IMR-90 (cell line): ENCODE measurements at regions not wholly inside any gene's neighbourhood (a gene's known extent, or its start where the extent isn't known, plus 50 kb on each side); places are given as distances from the start of the nearest gene placed in this dataset.

Experiments
- ATAC-seq: fragments of 200-7000 bp; cut with Tn5 transposase; 2 replicates; pipeline ENCODE4 v1.9.1; 2020; ENCODE audit warnings: low read depth, mild to moderate bottlenecking, moderate library complexity
- BruUV-seq: library from RNA; stranded (reverse); fragments of 400-500 nt; replicated peaks from 2 replicates; lab custom pipeline; 2021; lab: Mats Ljungman, UMichigan
- CTCF ChIA-PET: fragments of 300-600 bp; formaldehyde crosslinking; extraction: SDS; loops from one replicate; lab custom pipeline; 2021; ENCODE audit warnings: antibody characterized with exemption; lab: Yijun Ruan, JAX
- POLR2A ChIA-PET: fragments of 300-600 bp; sonication (Branson Sonifier 250); formaldehyde crosslinking; loops from one replicate; lab custom pipeline; 2022; ENCODE audit warnings: antibody characterized with exemption; ENCODE audit not compliant: unreplicated experiment; lab: Charles Lee
- DNase-seq: peaks from one replicate; pipeline ENCODE4 v3.0.0; 2013
- H2AFZ ChIP-seq: replicated peaks from 2 replicates; pipeline ENCODE3; 2013; ENCODE audit warnings: low read length, mild to moderate bottlenecking; ENCODE audit not compliant: poor library complexity
- H2AK5ac ChIP-seq: 2 replicates; pipeline ENCODE4 v1.6.1; 2013; ENCODE audit warnings: low read depth, low read length, inconsistent platforms
- H2AK9ac ChIP-seq: replicated peaks from 2 replicates; pipeline ENCODE3; 2013; ENCODE audit warnings: mild to moderate bottlenecking, low read depth, low read length, moderate library complexity; ENCODE audit not compliant: poor library complexity
- H2BK120ac ChIP-seq: 2 replicates; pipeline ENCODE4 v1.6.1; 2013; ENCODE audit warnings: low read depth, low read length, inconsistent platforms
- H2BK15ac ChIP-seq: 3 replicates; pipeline ENCODE4 v1.6.1; 2013; ENCODE audit warnings: low read depth, low read length, inconsistent platforms
- H2BK20ac ChIP-seq: 2 replicates; pipeline ENCODE4 v1.6.1; 2013; ENCODE audit warnings: low read depth, mild to moderate bottlenecking, inconsistent platforms, low read length, moderate library complexity
- H2BK5ac ChIP-seq: 2 replicates; pipeline ENCODE4 v1.6.1; 2013; ENCODE audit warnings: mild to moderate bottlenecking, low read depth, low read length, inconsistent platforms; ENCODE audit not compliant: poor library complexity, severe bottlenecking
- H3K14ac ChIP-seq: replicated peaks from 2 replicates; pipeline ENCODE4 v1.6.1; 2013; ENCODE audit warnings: low read depth, low read length, inconsistent platforms
- H3K18ac ChIP-seq: 2 replicates; pipeline ENCODE4 v1.6.1; 2013; ENCODE audit warnings: low read depth, low read length, control low read depth
- H3K23ac ChIP-seq: 2 replicates; pipeline ENCODE4 v1.6.1; 2013; ENCODE audit warnings: low read depth, low read length, inconsistent platforms
- H3K27ac ChIP-seq: 2 replicates; pipeline ENCODE4 v1.5.1; 2013; ENCODE audit warnings: mild to moderate bottlenecking, control low read depth, low read length; ENCODE audit not compliant: insufficient read depth
- H3K27me3 ChIP-seq: 2 replicates; pipeline ENCODE4 v1.6.1; 2013; ENCODE audit warnings: low read length; ENCODE audit not compliant: control insufficient read depth, insufficient read depth
- H3K36me3 ChIP-seq: 2 replicates; pipeline ENCODE4 v1.6.1; 2013; ENCODE audit warnings: low read length, mixed read lengths; ENCODE audit not compliant: control insufficient read depth, insufficient read depth
- H3K4ac ChIP-seq: 2 replicates; pipeline ENCODE4 v1.6.1; 2013; ENCODE audit warnings: low read depth, low read length, inconsistent platforms
- H3K4me1 ChIP-seq: 2 replicates; pipeline ENCODE4 v1.6.1; 2013; ENCODE audit warnings: low read length, mixed read lengths; ENCODE audit not compliant: control insufficient read depth, insufficient read depth
- H3K4me2 ChIP-seq: 2 replicates; pipeline ENCODE4 v1.6.1; 2013; ENCODE audit warnings: low read depth, mild to moderate bottlenecking, control low read depth, low read length, moderate library complexity
- H3K4me3 ChIP-seq: 2 replicates; pipeline ENCODE4 v1.5.1; 2013; ENCODE audit warnings: low read depth, mild to moderate bottlenecking, control low read depth, low read length, moderate library complexity; ENCODE audit not compliant: insufficient read depth
- H3K56ac ChIP-seq: 2 replicates; pipeline ENCODE4 v1.6.1; 2013; ENCODE audit warnings: low read length, inconsistent platforms; ENCODE audit not compliant: insufficient read depth; ENCODE audit errors: extremely low read depth
- H3K79me1 ChIP-seq, 2 experiments: 2 replicates each; pipeline ENCODE4 v1.6.1; 2013; ENCODE audit warnings: low read length in 2 of 2, inconsistent platforms in 1 of 2, low read depth in 1 of 2
- H3K9ac ChIP-seq: 2 replicates; pipeline ENCODE4 v1.6.1; 2013; ENCODE audit warnings: low read depth, low read length, control low read depth
- H3K9me1 ChIP-seq: 2 replicates; pipeline ENCODE4 v1.6.1; 2013; ENCODE audit warnings: low read length, inconsistent platforms; ENCODE audit not compliant: insufficient read depth
- H3K9me3 ChIP-seq: 2 replicates; pipeline ENCODE4 v1.6.1; 2013; ENCODE audit warnings: low read length; ENCODE audit not compliant: control insufficient read depth, insufficient read depth
- H4K20me1 ChIP-seq: 2 replicates; pipeline ENCODE4 v1.6.1; 2013; ENCODE audit warnings: low read length, inconsistent platforms; ENCODE audit not compliant: insufficient read depth
- H4K5ac ChIP-seq: 2 replicates; pipeline ENCODE4 v1.6.1; 2013; ENCODE audit warnings: mild to moderate bottlenecking, low read depth, low read length, control low read depth
- H4K8ac ChIP-seq, 2 experiments: 2 replicates each; pipeline ENCODE4 v1.6.1; 2013; ENCODE audit warnings: low read depth in 2 of 2, low read length in 2 of 2, control low read depth in 1 of 2, inconsistent platforms in 1 of 2
- H4K91ac ChIP-seq: 2 replicates; pipeline ENCODE4 v1.6.1; 2013; ENCODE audit warnings: low read depth, low read length, inconsistent platforms; ENCODE audit not compliant: insufficient read depth
- BHLHE40 ChIP-seq: fragments of 150-350 bp; IDR thresholded peaks from 2 replicates; pipeline ENCODE4 v1.6.1; 2016; ENCODE audit warnings: mild to moderate bottlenecking, low read depth, low read length
- CEBPB ChIP-seq: IDR thresholded peaks from 2 replicates; pipeline ENCODE4 v1.6.1; 2012; ENCODE audit warnings: low read depth, low read length, improper control_type of control experiment
- CHD1 ChIP-seq: IDR thresholded peaks from 2 replicates; pipeline ENCODE4 v1.6.1; 2012; ENCODE audit warnings: low read depth, low read length, improper control_type of control experiment
- MAFK ChIP-seq: IDR thresholded peaks from 2 replicates; pipeline ENCODE4 v1.6.1; 2012; ENCODE audit warnings: low read depth, low read length, improper control_type of control experiment
- MAZ ChIP-seq: IDR thresholded peaks from 2 replicates; pipeline ENCODE4 v1.6.1; 2012; ENCODE audit warnings: low read depth, mild to moderate bottlenecking, low read length, improper control_type of control experiment, moderate library complexity, borderline replicate concordance
- MXI1 ChIP-seq: IDR thresholded peaks from 2 replicates; pipeline ENCODE4 v1.6.1; 2012; ENCODE audit warnings: low read depth, mild to moderate bottlenecking, low read length, moderate library complexity, borderline replicate concordance
- NFE2L2 ChIP-seq: fragments of 150-350 bp; IDR thresholded peaks from 2 replicates; pipeline ENCODE4 v1.6.1; 2016; ENCODE audit warnings: low read depth, mild to moderate bottlenecking, low read length
- POLR2A ChIP-seq: IDR thresholded peaks from 2 replicates; pipeline ENCODE4 v1.6.1; 2012; ENCODE audit warnings: mild to moderate bottlenecking, low read depth, low read length
- RAD21 ChIP-seq: IDR thresholded peaks from 2 replicates; pipeline ENCODE4 v1.6.1; 2012; ENCODE audit warnings: low read length, improper control_type of control experiment
- RCOR1 ChIP-seq: IDR thresholded peaks from 2 replicates; pipeline ENCODE4 v1.6.1; 2012; ENCODE audit warnings: mild to moderate bottlenecking, low read length, improper control_type of control experiment; ENCODE audit not compliant: insufficient replicate concordance
- RFX5 ChIP-seq: IDR thresholded peaks from 2 replicates; pipeline ENCODE4 v1.8.0; 2012; ENCODE audit warnings: low read depth, mild to moderate bottlenecking, low read length, moderate library complexity
- SMC3 ChIP-seq: fragments of 150-350 bp; IDR thresholded peaks from 2 replicates; pipeline ENCODE4 v1.6.1; 2016; ENCODE audit warnings: low read depth, mild to moderate bottlenecking, antibody characterized with exemption, low read length, moderate library complexity
- WGBS, 2 experiments: methylation state at CpG; one replicate each; pipeline versions ENCODE4 v1.1.5 to v1.1.7; 2013; ENCODE audit warnings: missing lambda C conversion rate in 2 of 2; ENCODE audit not compliant: insufficient read length in 1 of 2; ENCODE audit errors: extremely low coverage in 2 of 2; 5-methylcytosine and 5-hydroxymethylcytosine counted together
- dilution Hi-C: fragments of 300-500 bp; cut with HindIII; formaldehyde crosslinking; loops from one replicate; pipeline ENCODE4 v1.14.3; 2018; ENCODE audit warnings: low sequenced_read_pairs; ENCODE audit not compliant: unreplicated experiment
- in situ Hi-C: fragments of 300-500 bp; cut with MboI; formaldehyde crosslinking; loops from 3 replicates; pipeline ENCODE4 v1.14.3; 2019; ENCODE audit warnings: low sequenced_read_pairs, inconsistent platforms, mixed read lengths
- intact Hi-C: fragments of 100-400 bp; cut with micrococcal nuclease; formaldehyde crosslinking; loops from 2 replicates; pipeline ENCODE4 v1.10.0; 2022
- TF ChIP-seq, protein P1 (sequence below): fragments of 150-350 bp; IDR thresholded peaks from 2 replicates; pipeline ENCODE4 v1.6.1; 2017; ENCODE audit warnings: mild to moderate bottlenecking, antibody characterized with exemption, low read length, low read depth
- TF ChIP-seq, protein P2 (sequence below): conservative IDR thresholded peaks from 2 replicates; pipeline ENCODE4 v1.5.1; 2012; ENCODE audit warnings: mild to moderate bottlenecking, low read depth, low read length, improper control_type of control experiment
- TF ChIP-seq, protein P3 (sequence below): fragments of 150-350 bp; IDR thresholded peaks from 2 replicates; pipeline ENCODE4 v1.6.1; 2016; ENCODE audit warnings: low read depth, mild to moderate bottlenecking, low read length, moderate library complexity, borderline replicate concordance

DNA sequence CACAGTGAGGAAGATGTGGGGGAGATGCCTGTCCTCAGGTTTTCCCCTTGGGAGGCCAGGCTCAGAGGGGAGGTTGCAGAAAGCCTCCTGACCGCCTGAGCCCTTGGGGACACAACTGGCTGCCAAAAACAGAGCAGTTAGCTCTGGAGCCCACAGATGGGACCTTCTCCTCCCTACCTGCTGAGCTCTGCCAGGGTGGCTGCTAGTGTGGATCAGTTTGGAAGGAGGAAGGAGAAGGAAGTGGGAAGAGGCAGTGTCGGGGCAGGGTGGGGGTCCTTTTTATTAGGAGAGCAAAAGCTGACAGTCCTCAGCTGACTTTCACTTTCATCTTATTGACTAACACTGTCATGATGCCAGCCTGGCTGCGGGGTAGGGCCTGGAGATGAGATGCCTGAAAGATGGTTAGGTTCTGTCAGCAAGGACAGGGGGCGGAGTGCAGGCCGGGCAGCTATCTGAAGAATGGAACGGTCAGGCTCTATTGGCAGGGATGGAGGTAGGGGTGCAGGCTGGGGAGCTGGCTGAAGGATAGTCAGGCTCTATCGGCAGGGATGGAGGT lies 188.5 kb upstream of the HDAC4 start:
- Histone ChIP-seq H3K36me3 (no peaks in the 10 kb centered on the region), H2AFZ (no peak overlapping the region), H3K4me3 (no peak overlapping the region), H3K4me1 (no peaks in the 10 kb centered on the region), H3K27me3 (no peaks in the 10 kb centered on the region), H3K4me2 (no peak overlapping the region), H4K8ac (no peak overlapping the region), H2BK15ac (no peak overlapping the region), H3K9me3 (peaks cover 42% of the 10 kb centered on the region), H3K9ac (no peak overlapping the region), H4K91ac (no peak overlapping the region), H2AK9ac (no peak overlapping the region), H3K18ac (no peak overlapping the region), H3K27ac (no peak overlapping the region), H2BK20ac (no peak overlapping the region), H3K23ac (no peak overlapping the region), H2BK120ac (no peak overlapping the region), H3K14ac (no peak overlapping the region), H3K79me1 (no peaks in the 10 kb centered on the region), H4K5ac (no peak overlapping the region), H2BK5ac (no peak overlapping the region), H3K9me1 (no peaks in the 10 kb centered on the region), H3K4ac (no peak overlapping the region), H2AK5ac (no peak overlapping the region), H3K56ac (no peak overlapping the region), H4K20me1 (no peaks in the 10 kb centered on the region)
- in situ Hi-C loops: no loop called here
- intact Hi-C loops: no loop called here
- WGBS, 2 experiments: 60% methylated on average over 2 of the region's 7 CpGs; no CpG with 5 or more reads in 1 of the 2 experiments
- ChIA-PET POLR2A (no interaction called here), CTCF (interaction anchor here (0.6 kb wide), 1 partner anchor 242 kb away, joined by 3 read pairs; no protein-coding TSS in a partner anchor)
- TF ChIP-seq MAZ: no peak
- no peak for TF ChIP-seq POLR2A
- no peak for TF ChIP-seq RAD21
- no peak for TF ChIP-seq CEBPB
- no peak for TF ChIP-seq MXI1
- TF ChIP-seq RFX5: no peak
- TF ChIP-seq, protein P1, sequence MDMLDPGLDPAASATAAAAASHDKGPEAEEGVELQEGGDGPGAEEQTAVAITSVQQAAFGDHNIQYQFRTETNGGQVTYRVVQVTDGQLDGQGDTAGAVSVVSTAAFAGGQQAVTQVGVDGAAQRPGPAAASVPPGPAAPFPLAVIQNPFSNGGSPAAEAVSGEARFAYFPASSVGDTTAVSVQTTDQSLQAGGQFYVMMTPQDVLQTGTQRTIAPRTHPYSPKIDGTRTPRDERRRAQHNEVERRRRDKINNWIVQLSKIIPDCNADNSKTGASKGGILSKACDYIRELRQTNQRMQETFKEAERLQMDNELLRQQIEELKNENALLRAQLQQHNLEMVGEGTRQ: no peak
- TF ChIP-seq CHD1: no peak
- no peak for TF ChIP-seq BHLHE40
- TF ChIP-seq, protein P2, sequence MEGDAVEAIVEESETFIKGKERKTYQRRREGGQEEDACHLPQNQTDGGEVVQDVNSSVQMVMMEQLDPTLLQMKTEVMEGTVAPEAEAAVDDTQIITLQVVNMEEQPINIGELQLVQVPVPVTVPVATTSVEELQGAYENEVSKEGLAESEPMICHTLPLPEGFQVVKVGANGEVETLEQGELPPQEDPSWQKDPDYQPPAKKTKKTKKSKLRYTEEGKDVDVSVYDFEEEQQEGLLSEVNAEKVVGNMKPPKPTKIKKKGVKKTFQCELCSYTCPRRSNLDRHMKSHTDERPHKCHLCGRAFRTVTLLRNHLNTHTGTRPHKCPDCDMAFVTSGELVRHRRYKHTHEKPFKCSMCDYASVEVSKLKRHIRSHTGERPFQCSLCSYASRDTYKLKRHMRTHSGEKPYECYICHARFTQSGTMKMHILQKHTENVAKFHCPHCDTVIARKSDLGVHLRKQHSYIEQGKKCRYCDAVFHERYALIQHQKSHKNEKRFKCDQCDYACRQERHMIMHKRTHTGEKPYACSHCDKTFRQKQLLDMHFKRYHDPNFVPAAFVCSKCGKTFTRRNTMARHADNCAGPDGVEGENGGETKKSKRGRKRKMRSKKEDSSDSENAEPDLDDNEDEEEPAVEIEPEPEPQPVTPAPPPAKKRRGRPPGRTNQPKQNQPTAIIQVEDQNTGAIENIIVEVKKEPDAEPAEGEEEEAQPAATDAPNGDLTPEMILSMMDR: no peak
- TF ChIP-seq, protein P3, sequence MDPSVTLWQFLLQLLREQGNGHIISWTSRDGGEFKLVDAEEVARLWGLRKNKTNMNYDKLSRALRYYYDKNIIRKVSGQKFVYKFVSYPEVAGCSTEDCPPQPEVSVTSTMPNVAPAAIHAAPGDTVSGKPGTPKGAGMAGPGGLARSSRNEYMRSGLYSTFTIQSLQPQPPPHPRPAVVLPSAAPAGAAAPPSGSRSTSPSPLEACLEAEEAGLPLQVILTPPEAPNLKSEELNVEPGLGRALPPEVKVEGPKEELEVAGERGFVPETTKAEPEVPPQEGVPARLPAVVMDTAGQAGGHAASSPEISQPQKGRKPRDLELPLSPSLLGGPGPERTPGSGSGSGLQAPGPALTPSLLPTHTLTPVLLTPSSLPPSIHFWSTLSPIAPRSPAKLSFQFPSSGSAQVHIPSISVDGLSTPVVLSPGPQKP: no peak
- TF ChIP-seq SMC3: no peak
- no peak for TF ChIP-seq NFE2L2
- TF ChIP-seq RCOR1: no peak
- TF ChIP-seq MAFK: no peak
- dilution Hi-C loops: no loop called here
- BruUV-seq: no TSS peak
- ATAC-seq: no peak
- no peak for DNase-seq
